GM23338 (cell line): ENCODE measurements at regions not wholly inside any gene's neighbourhood (a gene's known extent, or its start where the extent isn't known, plus 50 kb on each side); places are given as distances from the start of the nearest gene placed in this dataset.

Experiments
- ATAC-seq: fragments of 200-7000 bp; cut with Tn5 transposase; 3 replicates; pipeline ENCODE4 v1.9.1; 2020
- DNase-seq: peaks from one replicate; pipeline ENCODE4 v3.0.0-alpha.2; 2015; ENCODE audit warnings: low spot score
- H2AFZ ChIP-seq: fragments of 200-600 bp; sonication (generic); 2 replicates; pipeline ENCODE4 v1.8.0; 2016; ENCODE audit warnings: antibody characterized with exemption, mild to moderate bottlenecking, moderate library complexity
- H3F3A ChIP-seq: fragments of 200-600 bp; sonication (generic); replicated peaks from 2 replicates; pipeline ENCODE4 v1.8.0; 2017; ENCODE audit warnings: antibody characterized with exemption, mixed run types, low read depth
- H3K27ac ChIP-seq: fragments of 200-600 bp; sonication (generic); 2 replicates; pipeline ENCODE4 v1.6.1; 2016; ENCODE audit warnings: low read depth
- H3K27me3 ChIP-seq: fragments of 200-600 bp; sonication (generic); 2 replicates; pipeline ENCODE4 v1.8.0; 2016; ENCODE audit warnings: mild to moderate bottlenecking, mixed run types, moderate library complexity; ENCODE audit not compliant: insufficient read depth
- H3K36me3 ChIP-seq: fragments of 200-600 bp; sonication (generic); 2 replicates; pipeline ENCODE4 v1.8.0; 2016; ENCODE audit warnings: mild to moderate bottlenecking; ENCODE audit not compliant: insufficient read depth
- H3K4me1 ChIP-seq: fragments of 200-600 bp; sonication (generic); 2 replicates; pipeline ENCODE4 v1.8.0; 2016; ENCODE audit warnings: mild to moderate bottlenecking, moderate library complexity; ENCODE audit not compliant: insufficient read depth
- H3K4me2 ChIP-seq: fragments of 200-600 bp; sonication (generic); 2 replicates; pipeline ENCODE4 v1.7.1; 2017; ENCODE audit warnings: mixed run types
- H3K4me3 ChIP-seq: fragments of 200-600 bp; sonication (generic); 2 replicates; pipeline ENCODE4 v1.6.1; 2016; ENCODE audit warnings: mixed run types
- H3K79me2 ChIP-seq: fragments of 200-600 bp; sonication (generic); replicated peaks from 2 replicates; pipeline ENCODE4 v1.8.0; 2017; ENCODE audit warnings: mild to moderate bottlenecking; ENCODE audit not compliant: insufficient read depth
- H3K9me2 ChIP-seq: fragments of 200-600 bp; sonication (generic); 2 replicates; pipeline ENCODE4 v1.8.0; 2017; ENCODE audit not compliant: insufficient read depth
- H4K20me1 ChIP-seq: fragments of 200-600 bp; sonication (generic); replicated peaks from 2 replicates; pipeline ENCODE4 v1.8.0; 2017; ENCODE audit warnings: mild to moderate bottlenecking; ENCODE audit not compliant: insufficient read depth
- H3K27ac Mint-ChIP-seq: 2 replicates; pipeline ENCODE4 v1.8.0; 2020; ENCODE audit warnings: inconsistent platforms, mild to moderate bottlenecking, moderate library complexity, mixed read lengths
- H3K27me3 Mint-ChIP-seq: 3 replicates; pipeline ENCODE4 v1.8.0; 2022; ENCODE audit warnings: low read depth, mild to moderate bottlenecking, moderate library complexity, mixed read lengths, inconsistent platforms; ENCODE audit not compliant: insufficient read depth, poor library complexity
- H3K36me3 Mint-ChIP-seq: 3 replicates; pipeline ENCODE4 v1.8.0; 2021; ENCODE audit warnings: low read depth, mild to moderate bottlenecking, inconsistent platforms, moderate library complexity, mixed read lengths
- H3K4me1 Mint-ChIP-seq: 3 replicates; pipeline ENCODE4 v1.8.0; 2020; ENCODE audit warnings: mild to moderate bottlenecking, inconsistent platforms, mixed read lengths
- H3K4me3 Mint-ChIP-seq: 3 replicates; pipeline ENCODE4 v1.8.0; 2021; ENCODE audit warnings: moderate library complexity, mild to moderate bottlenecking, inconsistent platforms, mixed read lengths
- H3K9me3 Mint-ChIP-seq: 3 replicates; pipeline ENCODE4 v1.8.0; 2020; ENCODE audit warnings: moderate library complexity, mild to moderate bottlenecking, inconsistent platforms, mixed read lengths
- CTCF ChIP-seq, 2 experiments: fragments of 200-600 bp in 1 of 2; sonication (generic) in 1 of 2; conservative IDR thresholded peaks; 2 replicates each; pipeline versions ENCODE4 v1.5.1 to v1.6.1; 2016 to 2017; ENCODE audit warnings: antibody characterized with exemption in 2 of 2, low read depth in 2 of 2, mild to moderate bottlenecking in 2 of 2, moderate library complexity in 1 of 2
- ETS1 ChIP-seq: IDR thresholded peaks from 2 replicates; pipeline ENCODE4 v1.6.1; 2016; ENCODE audit warnings: antibody characterized with exemption
- NANOG ChIP-seq: IDR thresholded peaks from 2 replicates; pipeline ENCODE4 v1.6.1; 2016; ENCODE audit warnings: antibody characterized with exemption, borderline replicate concordance
- ZNF462 ChIP-seq: fragments of 250-450 bp; sonication (Bioruptor Pico); IDR thresholded peaks from 2 replicates; pipeline ENCODE4 v1.5.0; 2020; ENCODE audit warnings: mild to moderate bottlenecking, moderate library complexity

GRCh38 chr15:70584838-70585706, 178.3 kb downstream of the UACA start:
- peaks cover 9% of the 10 kb centered on the region; the same call in 2 of the 3 replicates for H3K9me3 Mint-ChIP-seq
- Histone ChIP-seq H3F3A (no peaks in the 10 kb centered on the region), H3K4me3 (peak overlapping the region; percentile 69), H3K4me1 (peaks cover 6% of the 10 kb centered on the region), H3K9me2 (no peaks in the 10 kb centered on the region), H3K4me2 (peak overlapping the region; percentile 92), H3K27me3 (peaks cover 23% of the 10 kb centered on the region), H4K20me1 (no peaks in the 10 kb centered on the region), H3K79me2 (no peaks in the 10 kb centered on the region), H3K27ac (no peak overlapping the region), H3K36me3 (no peaks in the 10 kb centered on the region), H2AFZ (peak overlapping the region; percentile 95)
- no peak overlapping the region for H3K27ac Mint-ChIP-seq
- no peak for TF ChIP-seq ETS1
- TF ChIP-seq CTCF (conservative IDR thresholded peaks at IDR 0.05; ENCODE audit: low read depth in 2 of 2) = peak; percentile 65 to 85
- TF ChIP-seq ZNF462 = no peak
- TF ChIP-seq NANOG = no peak
- ATAC-seq = peak; percentile 95
- peak; percentile 85 for DNase-seq
- peaks cover 6% of the 10 kb centered on the region; the same call in 2 of the 3 replicates for H3K36me3 Mint-ChIP-seq
- H3K4me1 Mint-ChIP-seq = peaks cover 2% of the 10 kb centered on the region; the same call in 2 of the 3 replicates
- peak overlapping the region; percentile 67 for H3K4me3 Mint-ChIP-seq
- peaks cover 15% of the 10 kb centered on the region for H3K27me3 Mint-ChIP-seq
